Mesendoderm (in vitro differentiated cells): ENCODE measurements at regions not wholly inside any gene's neighbourhood (a gene's known extent, or its start where the extent isn't known, plus 50 kb on each side); places are given as distances from the start of the nearest gene placed in this dataset.

Experiments used
- DNase-seq: peaks from one replicate; pipeline ENCODE4 v3.0.0; 2013
- H2AK5ac ChIP-seq: 2 replicates; pipeline ENCODE4 v1.6.1; 2013; ENCODE audit warnings: low read length, inconsistent platforms
- H2BK120ac ChIP-seq: 2 replicates; pipeline ENCODE4 v1.6.1; 2013; ENCODE audit warnings: low read depth, mild to moderate bottlenecking, low read length, moderate library complexity, mixed read lengths
- H2BK15ac ChIP-seq: replicated peaks from 2 replicates; pipeline ENCODE4 v1.6.1; 2013; ENCODE audit warnings: low read depth, mild to moderate bottlenecking, moderate library complexity
- H2BK5ac ChIP-seq: 2 replicates; pipeline ENCODE4 v1.6.1; 2013; ENCODE audit warnings: low read length, inconsistent platforms
- H3K18ac ChIP-seq: 2 replicates; pipeline ENCODE4 v1.6.1; 2013; ENCODE audit warnings: mild to moderate bottlenecking, low read length, mixed read lengths
- H3K23ac ChIP-seq: one replicate; pipeline ENCODE4 v1.6.1; 2013; ENCODE audit warnings: low read length
- H3K27ac ChIP-seq: 2 replicates; pipeline ENCODE4 v1.5.1; 2013; ENCODE audit warnings: low read depth, mild to moderate bottlenecking, inconsistent platforms, low read length, moderate library complexity
- H3K27me3 ChIP-seq: 2 replicates; pipeline ENCODE4 v1.6.1; 2013; ENCODE audit warnings: low read length, control low read depth, mild to moderate bottlenecking, inconsistent platforms; ENCODE audit not compliant: insufficient read depth, poor library complexity
- H3K36me3 ChIP-seq: 2 replicates; pipeline ENCODE4 v1.6.1; 2013; ENCODE audit warnings: low read length, inconsistent platforms; ENCODE audit not compliant: control insufficient read depth, insufficient read depth
- H3K4ac ChIP-seq: one replicate; pipeline ENCODE4 v1.6.1; 2013; ENCODE audit warnings: low read depth, mild to moderate bottlenecking, low read length, moderate library complexity
- H3K4me1 ChIP-seq: 2 replicates; pipeline ENCODE4 v1.6.1; 2013; ENCODE audit warnings: low read depth, low read length, inconsistent platforms; ENCODE audit not compliant: control insufficient read depth
- H3K4me2 ChIP-seq: 2 replicates; pipeline ENCODE4 v1.6.1; 2013; ENCODE audit warnings: low read length
- H3K4me3 ChIP-seq: 2 replicates; pipeline ENCODE4 v1.5.1; 2013; ENCODE audit warnings: mild to moderate bottlenecking, low read length
- H3K56ac ChIP-seq: one replicate; pipeline ENCODE4 v1.6.1; 2013; ENCODE audit warnings: low read length
- H3K79me1 ChIP-seq: 2 replicates; pipeline ENCODE4 v1.6.1; 2013; ENCODE audit warnings: low read length, inconsistent platforms
- H3K79me2 ChIP-seq: 2 replicates; pipeline ENCODE4 v1.6.1; 2013; ENCODE audit warnings: mild to moderate bottlenecking, low read length; ENCODE audit not compliant: control insufficient read depth, insufficient read depth
- H3K9ac ChIP-seq: 2 replicates; pipeline ENCODE4 v1.6.1; 2013; ENCODE audit warnings: low read length, inconsistent platforms
- H4K5ac ChIP-seq: one replicate; pipeline ENCODE4 v1.6.1; 2013; ENCODE audit warnings: low read length
- H4K8ac ChIP-seq: one replicate; pipeline ENCODE4 v1.6.1; 2013; ENCODE audit warnings: low read depth, mild to moderate bottlenecking, control low read depth, low read length, moderate library complexity
- WGBS: extraction: QIAGEN DNeasy Blood & Tissue Kit; methylation state at CpG from one replicate; pipeline ENCODE4 v1.1.7; 2013; ENCODE audit warnings: low lambda C conversion rate, missing lambda C conversion rate; ENCODE audit not compliant: insufficient coverage; ENCODE audit errors: extremely low coverage; 5-methylcytosine and 5-hydroxymethylcytosine counted together

DNA sequence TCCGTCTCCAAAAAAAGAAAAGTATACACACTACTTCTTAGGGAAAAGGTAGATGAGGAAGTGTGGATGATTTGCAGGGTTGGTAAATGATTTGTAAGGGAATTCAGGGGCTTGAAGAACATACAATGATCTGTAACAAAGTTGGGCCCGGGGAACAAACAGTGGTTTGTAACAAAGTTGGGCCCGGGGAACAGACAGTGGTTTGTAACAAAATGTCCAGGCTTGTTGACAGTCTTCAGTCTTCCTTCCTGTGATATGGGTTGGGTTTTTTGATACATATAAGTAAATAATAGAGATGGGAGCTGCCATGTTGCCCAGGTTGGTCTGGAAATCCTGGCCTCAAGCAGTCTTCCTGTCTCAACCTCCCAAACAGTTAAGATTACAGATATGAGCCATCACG is 83.3 kb upstream of the UXS1 start:
- H3K36me3 ChIP-seq: no peaks in the 10 kb centered on the region
- H3K4ac ChIP-seq: no peak overlapping the region
- WGBS: no CpG with 5 or more reads among the region's 4 CpGs
- no peak overlapping the region for H2BK15ac ChIP-seq
- no peak overlapping the region for H3K9ac ChIP-seq
- H4K5ac ChIP-seq: no peak overlapping the region
- H3K79me2 ChIP-seq: no peaks in the 10 kb centered on the region
- no peaks in the 10 kb centered on the region for H3K27me3 ChIP-seq
- H4K8ac ChIP-seq: no peak overlapping the region
- no peak overlapping the region for H3K56ac ChIP-seq
- no peak overlapping the region for H3K18ac ChIP-seq
- no peak overlapping the region for H3K4me3 ChIP-seq
- no peaks in the 10 kb centered on the region for H3K79me1 ChIP-seq
- H2BK5ac ChIP-seq: no peak overlapping the region
- H3K23ac ChIP-seq: no peak overlapping the region
- H2AK5ac ChIP-seq: no peak overlapping the region
- no peak overlapping the region for H3K27ac ChIP-seq
- H2BK120ac ChIP-seq: no peak overlapping the region
- no peaks in the 10 kb centered on the region for H3K4me1 ChIP-seq
- no peak for DNase-seq
- no peak overlapping the region for H3K4me2 ChIP-seq

DNA sequence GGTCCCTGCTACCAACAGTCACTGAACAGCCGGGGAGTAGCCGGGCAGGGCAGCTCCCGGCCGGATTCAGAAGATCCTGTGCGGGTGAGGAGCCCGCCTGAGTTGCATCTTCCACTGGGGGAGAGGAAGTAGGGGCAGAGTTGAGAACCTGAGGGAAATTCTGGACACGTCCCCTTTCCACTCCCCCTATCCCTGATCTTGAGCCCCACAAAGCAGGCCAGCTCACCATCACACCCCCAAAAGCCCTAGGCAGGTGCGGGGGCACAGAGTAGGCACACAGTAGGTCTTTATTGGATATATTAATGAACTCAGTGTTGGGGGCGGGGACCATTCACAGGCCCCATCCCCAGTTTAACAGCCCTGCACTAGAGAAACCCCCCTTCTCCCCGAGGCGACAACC is 81.9 kb upstream of the UXS1 start:
- H4K5ac ChIP-seq: no peak overlapping the region
- H2BK120ac ChIP-seq: no peak overlapping the region
- H3K79me1 ChIP-seq: no peaks in the 10 kb centered on the region
- DNase-seq: no peak
- H3K79me2 ChIP-seq: no peaks in the 10 kb centered on the region
- no peak overlapping the region for H2BK15ac ChIP-seq
- no peak overlapping the region for H4K8ac ChIP-seq
- H3K18ac ChIP-seq: no peak overlapping the region
- H3K4me2 ChIP-seq: no peak overlapping the region
- no peak overlapping the region for H3K56ac ChIP-seq
- no peaks in the 10 kb centered on the region for H3K36me3 ChIP-seq
- H3K4ac ChIP-seq: no peak overlapping the region
- no CpG with 5 or more reads among the region's 11 CpGs for WGBS
- no peak overlapping the region for H3K27ac ChIP-seq
- no peak overlapping the region for H2BK5ac ChIP-seq
- no peaks in the 10 kb centered on the region for H3K4me1 ChIP-seq
- H2AK5ac ChIP-seq: no peak overlapping the region
- no peaks in the 10 kb centered on the region for H3K27me3 ChIP-seq
- no peak overlapping the region for H3K9ac ChIP-seq
- no peak overlapping the region for H3K4me3 ChIP-seq
- no peak overlapping the region for H3K23ac ChIP-seq

DNA sequence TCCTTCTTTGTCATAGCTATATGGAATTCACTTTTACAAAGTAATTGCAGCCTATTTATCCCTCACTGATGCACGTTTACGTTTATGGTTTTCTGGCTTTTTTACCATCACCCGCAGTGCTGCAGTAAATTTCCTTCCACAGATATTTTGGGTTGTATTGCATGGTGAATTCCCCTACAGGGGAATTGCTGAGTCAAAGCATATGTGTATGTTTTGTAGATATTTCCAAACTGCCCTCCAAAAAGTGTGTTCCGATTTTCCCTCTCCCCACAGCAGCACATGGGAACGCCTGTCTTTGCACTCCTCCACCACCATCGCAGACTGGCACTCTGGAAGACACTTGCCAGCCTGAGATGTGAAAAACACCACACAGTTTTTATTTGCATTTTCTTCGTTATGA is 80.6 kb upstream of the UXS1 start:
- H3K4me1 ChIP-seq: no peaks in the 10 kb centered on the region
- no peak overlapping the region for H2BK15ac ChIP-seq
- no peaks in the 10 kb centered on the region for H3K79me1 ChIP-seq
- no CpG with 5 or more reads among the region's 7 CpGs for WGBS
- H2BK5ac ChIP-seq: no peak overlapping the region
- H3K56ac ChIP-seq: no peak overlapping the region
- no peak overlapping the region for H4K8ac ChIP-seq
- H2AK5ac ChIP-seq: no peak overlapping the region
- no peaks in the 10 kb centered on the region for H3K79me2 ChIP-seq
- H3K4me3 ChIP-seq: no peak overlapping the region
- no peak overlapping the region for H3K4ac ChIP-seq
- H4K5ac ChIP-seq: no peak overlapping the region
- H3K36me3 ChIP-seq: no peaks in the 10 kb centered on the region
- no peak for DNase-seq
- no peak overlapping the region for H3K27ac ChIP-seq
- H2BK120ac ChIP-seq: no peak overlapping the region
- no peak overlapping the region for H3K9ac ChIP-seq
- no peak overlapping the region for H3K4me2 ChIP-seq
- H3K18ac ChIP-seq: no peak overlapping the region
- H3K27me3 ChIP-seq: no peaks in the 10 kb centered on the region
- H3K23ac ChIP-seq: no peak overlapping the region

DNA sequence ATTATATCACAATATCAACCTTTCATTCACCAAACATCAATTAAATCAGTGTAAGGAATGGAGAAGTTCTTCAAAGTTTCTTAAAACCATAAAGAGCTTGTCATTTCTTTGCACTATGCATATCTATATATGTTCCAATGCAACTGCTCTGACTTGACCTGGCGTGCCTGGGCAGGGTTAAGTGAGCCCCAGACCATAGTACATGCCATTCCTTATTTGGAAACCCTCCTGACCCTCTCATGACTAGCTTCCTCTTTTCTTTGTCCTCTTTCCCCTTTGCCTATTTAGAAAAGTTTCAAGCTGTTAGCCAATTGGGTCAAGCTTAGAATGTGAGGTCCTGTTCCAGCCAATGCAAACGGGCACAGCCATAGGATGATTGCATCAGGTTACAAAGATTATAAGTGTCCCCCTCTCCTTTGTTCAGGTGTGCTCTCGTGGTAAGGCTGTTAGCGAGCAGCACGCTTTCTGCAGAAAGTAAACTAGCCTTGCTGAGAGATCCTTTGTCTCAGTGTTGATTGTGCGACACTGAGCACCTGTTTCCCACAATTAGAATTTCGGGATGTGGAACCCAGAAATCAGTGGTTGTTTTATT is 78.2 kb upstream of the UXS1 start:
- H3K4me1 ChIP-seq: no peaks in the 10 kb centered on the region
- DNase-seq: peak; percentile 19
- no peak overlapping the region for H3K9ac ChIP-seq
- no peaks in the 10 kb centered on the region for H3K27me3 ChIP-seq
- no peak overlapping the region for H4K8ac ChIP-seq
- H2AK5ac ChIP-seq: no peak overlapping the region
- H3K23ac ChIP-seq: no peak overlapping the region
- H3K27ac ChIP-seq: no peak overlapping the region
- no peak overlapping the region for H4K5ac ChIP-seq
- no peak overlapping the region for H3K4ac ChIP-seq
- H3K4me2 ChIP-seq: no peak overlapping the region
- no peak overlapping the region for H3K4me3 ChIP-seq
- H3K18ac ChIP-seq: no peak overlapping the region
- no peak overlapping the region for H2BK5ac ChIP-seq
- H3K79me2 ChIP-seq: no peaks in the 10 kb centered on the region
- no peak overlapping the region for H2BK15ac ChIP-seq
- H3K56ac ChIP-seq: no peak overlapping the region
- H2BK120ac ChIP-seq: no peak overlapping the region
- H3K79me1 ChIP-seq: no peaks in the 10 kb centered on the region
- no peaks in the 10 kb centered on the region for H3K36me3 ChIP-seq
- no CpG with 5 or more reads among the region's 7 CpGs for WGBS

DNA sequence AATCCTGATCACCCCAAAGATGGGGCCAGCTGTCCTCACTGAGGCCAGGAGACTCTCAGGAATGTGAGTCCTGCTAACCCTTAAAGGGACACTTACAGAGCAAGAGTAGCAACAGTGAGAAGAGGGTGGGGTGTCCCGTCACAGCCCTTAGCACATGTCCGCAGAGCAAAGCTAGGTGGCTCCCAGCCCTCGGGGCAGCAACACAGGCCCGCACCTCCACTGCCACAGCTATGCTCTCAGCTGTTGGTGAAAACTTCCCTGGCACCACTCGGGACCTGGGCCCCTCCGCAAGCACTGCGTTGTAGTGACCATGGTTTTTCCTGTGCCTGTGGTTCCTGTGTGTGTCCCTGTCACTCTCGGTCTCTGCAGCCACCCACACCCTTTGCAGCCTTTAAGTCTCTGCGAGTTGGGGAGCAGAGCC is 76.4 kb upstream of the UXS1 start:
- Histone ChIP-seq H3K36me3 (no peaks in the 10 kb centered on the region), H4K8ac (no peak overlapping the region), H3K79me1 (no peaks in the 10 kb centered on the region), H2AK5ac (no peak overlapping the region), H3K23ac (no peak overlapping the region), H3K4ac (no peak overlapping the region), H2BK15ac (no peak overlapping the region), H3K9ac (no peak overlapping the region), H3K27me3 (no peaks in the 10 kb centered on the region), H2BK120ac (no peak overlapping the region), H3K4me1 (no peaks in the 10 kb centered on the region), H3K79me2 (no peaks in the 10 kb centered on the region), H2BK5ac (no peak overlapping the region), H3K56ac (no peak overlapping the region), H3K27ac (no peak overlapping the region), H3K4me3 (no peak overlapping the region), H4K5ac (no peak overlapping the region), H3K18ac (no peak overlapping the region), H3K4me2 (no peak overlapping the region)
- no CpG with 5 or more reads among the region's 9 CpGs for WGBS
- no peak for DNase-seq

DNA sequence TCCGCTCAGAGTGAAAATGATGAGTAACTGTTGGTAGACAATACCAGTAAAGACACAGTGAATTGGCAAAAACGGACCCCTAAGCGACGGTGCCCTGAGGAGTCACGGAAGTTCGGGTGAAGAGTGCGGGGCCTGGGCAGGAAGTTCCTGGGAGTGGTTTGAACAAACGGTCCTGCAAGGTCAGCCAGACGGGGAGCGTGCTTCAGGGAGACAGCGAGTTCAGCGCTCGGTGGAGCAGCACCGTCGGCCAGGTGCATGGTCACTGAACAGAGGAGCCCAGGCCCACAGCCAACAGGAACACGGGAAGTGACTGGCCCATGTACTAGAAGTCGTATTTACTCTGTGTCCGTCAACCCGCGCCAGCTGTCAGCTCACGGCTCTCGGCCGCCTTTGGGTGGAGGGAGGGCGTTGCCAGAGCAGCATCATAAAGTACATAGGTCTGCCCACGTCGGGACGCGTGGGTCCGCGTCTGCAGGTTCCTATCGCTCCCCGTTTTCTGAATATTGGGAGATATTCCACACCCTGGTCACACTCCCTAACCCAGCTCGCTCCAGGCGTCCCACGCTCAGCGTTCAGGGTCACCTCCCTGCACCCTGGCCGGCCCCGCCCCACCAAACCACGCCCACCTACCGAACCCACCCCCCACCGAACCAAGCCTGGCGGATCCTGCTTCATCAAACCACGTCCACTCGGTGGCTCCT is 75.6 kb upstream of the UXS1 start:
- H4K8ac ChIP-seq: no peak overlapping the region
- peak overlapping the region; percentile 30 for H3K4me3 ChIP-seq
- no peak overlapping the region for H2BK120ac ChIP-seq
- H3K4me2 ChIP-seq: peak overlapping the region; percentile 38
- no peak overlapping the region for H3K27ac ChIP-seq
- H3K36me3 ChIP-seq: no peaks in the 10 kb centered on the region
- H3K18ac ChIP-seq: no peak overlapping the region
- H3K56ac ChIP-seq: peak overlapping the region; percentile 42
- WGBS: no CpG with 5 or more reads among the region's 44 CpGs
- H3K4me1 ChIP-seq: no peaks in the 10 kb centered on the region
- no peak overlapping the region for H3K23ac ChIP-seq
- no peak overlapping the region for H3K4ac ChIP-seq
- no peak overlapping the region for H2BK5ac ChIP-seq
- H3K27me3 ChIP-seq: no peaks in the 10 kb centered on the region
- no peak overlapping the region for H4K5ac ChIP-seq
- no peaks in the 10 kb centered on the region for H3K79me2 ChIP-seq
- no peaks in the 10 kb centered on the region for H3K79me1 ChIP-seq
- H3K9ac ChIP-seq: no peak overlapping the region
- no peak for DNase-seq
- H2AK5ac ChIP-seq: no peak overlapping the region
- H2BK15ac ChIP-seq: no peak overlapping the region
